Osteocyte (in vitro differentiated cells): ENCODE measurements at regions not wholly inside any gene's neighbourhood (a gene's known extent, or its start where the extent isn't known, plus 50 kb on each side); places are given as distances from the start of the nearest gene placed in this dataset.

Source experiments
- DNase-seq: peaks from one replicate; pipeline ENCODE4 v3.0.0; 2021; ENCODE audit warnings: mixed read lengths; ENCODE audit not compliant: unreplicated experiment; ENCODE audit errors: extremely low spot score
- H3K27ac Mint-ChIP-seq: one replicate; pipeline ENCODE4 v1.8.0; 2021; ENCODE audit warnings: mild to moderate bottlenecking, mixed read lengths; ENCODE audit not compliant: unreplicated experiment
- H3K27me3 Mint-ChIP-seq: one replicate; pipeline ENCODE4 v1.8.0; 2021; ENCODE audit warnings: mixed read lengths; ENCODE audit not compliant: unreplicated experiment
- H3K36me3 Mint-ChIP-seq: one replicate; pipeline ENCODE4 v1.8.0; 2021; ENCODE audit warnings: mixed read lengths; ENCODE audit not compliant: unreplicated experiment
- H3K4me1 Mint-ChIP-seq: one replicate; pipeline ENCODE4 v1.8.0; 2021; ENCODE audit warnings: mixed read lengths; ENCODE audit not compliant: unreplicated experiment
- H3K4me3 Mint-ChIP-seq: one replicate; pipeline ENCODE4 v1.8.0; 2021; ENCODE audit warnings: mild to moderate bottlenecking, moderate library complexity, mixed read lengths; ENCODE audit not compliant: unreplicated experiment
- H3K9me3 Mint-ChIP-seq: one replicate; pipeline ENCODE4 v1.8.0; 2021; ENCODE audit warnings: mixed read lengths; ENCODE audit not compliant: unreplicated experiment
- CTCF ChIP-seq: fragments of 200-600 bp; sonication (generic); IDR thresholded peaks from 2 replicates; pipeline ENCODE4 v1.5.0; 2021; ENCODE audit warnings: antibody characterized with exemption, mild to moderate bottlenecking, moderate library complexity

- H3K9me3 Mint-ChIP-seq, result no peaks in the 10 kb centered on the region
- no peak overlapping the region for H3K4me3 Mint-ChIP-seq
- H3K4me1 Mint-ChIP-seq, result no peaks in the 10 kb centered on the region
- TF ChIP-seq CTCF, result no peak
- DNase-seq, result no peak
- H3K27me3 Mint-ChIP-seq, result no peaks in the 10 kb centered on the region
- H3K36me3 Mint-ChIP-seq, result no peaks in the 10 kb centered on the region
- H3K27ac Mint-ChIP-seq, result no peak overlapping the region
Observed at GRCh38 chr2:103814016-103814415, 1039.9 kb upstream of the POU3F3 start.

- DNase-seq, result no peak
- Mint-ChIP-seq H3K27ac (no peak overlapping the region), H3K27me3 (no peaks in the 10 kb centered on the region), H3K36me3 (no peaks in the 10 kb centered on the region), H3K4me3 (no peak overlapping the region), H3K9me3 (no peaks in the 10 kb centered on the region), H3K4me1 (peaks cover 2% of the 10 kb centered on the region)
- TF ChIP-seq CTCF, result no peak
Observed at GRCh38 chr2:103815731-103816130, 1038.2 kb upstream of the POU3F3 start.

- H3K4me1 Mint-ChIP-seq, result peaks cover 2% of the 10 kb centered on the region
- H3K9me3 Mint-ChIP-seq, result no peaks in the 10 kb centered on the region
- DNase-seq, result no peak
- no peak overlapping the region for H3K27ac Mint-ChIP-seq
- no peaks in the 10 kb centered on the region for H3K27me3 Mint-ChIP-seq
- H3K36me3 Mint-ChIP-seq, result no peaks in the 10 kb centered on the region
- H3K4me3 Mint-ChIP-seq, result no peak overlapping the region
- no peak for TF ChIP-seq CTCF
Observed at GRCh38 chr2:103817746-103818145, 1036.2 kb upstream of the POU3F3 start.

- H3K9me3 Mint-ChIP-seq, result no peaks in the 10 kb centered on the region
- no peaks in the 10 kb centered on the region for H3K36me3 Mint-ChIP-seq
- DNase-seq, result no peak
- H3K4me1 Mint-ChIP-seq, result peaks cover 2% of the 10 kb centered on the region
- H3K4me3 Mint-ChIP-seq, result no peak overlapping the region
- no peaks in the 10 kb centered on the region for H3K27me3 Mint-ChIP-seq
- no peak for TF ChIP-seq CTCF
- no peak overlapping the region for H3K27ac Mint-ChIP-seq
Observed at GRCh38 chr2:103818176-103818575, 1035.7 kb upstream of the POU3F3 start.

- Mint-ChIP-seq H3K4me3 (no peak overlapping the region), H3K27ac (no peak overlapping the region), H3K4me1 (peaks cover 10% of the 10 kb centered on the region), H3K27me3 (no peaks in the 10 kb centered on the region), H3K36me3 (no peaks in the 10 kb centered on the region), H3K9me3 (no peaks in the 10 kb centered on the region)
- no peak for TF ChIP-seq CTCF
- no peak for DNase-seq
Observed at GRCh38 chr2:103819599-103819998, 1034.3 kb upstream of the POU3F3 start.
